ENCODE measurements at regions not wholly inside any gene's neighbourhood (a gene's known extent, or its start where the extent isn't known, plus 50 kb on each side); places are given as distances from the start of the nearest gene placed in this dataset.

GRCh38 chr7:85405016-85405902 lies 218.4 kb upstream of the SEMA3D start:
- no peak for TF ChIP-seq SUZ12 (IDR thresholded peaks at IDR 0.05; ENCODE audit: extremely low read depth, insufficient read depth, insufficient read length)
- no peak for TF ChIP-seq YY1 (IDR thresholded peaks at IDR 0.05; ENCODE audit: insufficient read depth, insufficient read length)
- TF ChIP-seq ZNF274 (IDR thresholded peaks at IDR 0.05; ENCODE audit: low read depth, low read length), result no peak
